Stimulated activated CD4-positive, alpha-beta T cell treated with anti-CD3 and anti-CD28 coated beads, Interleukin-12 subunit alpha, Interleukin-12 subunit beta, amount 100 ng/mL, for 48 hours (primary cell): ENCODE measurements at regions not wholly inside any gene's neighbourhood (a gene's known extent, or its start where the extent isn't known, plus 50 kb on each side); places are given as distances from the start of the nearest gene placed in this dataset.
"Not testable (repeated sequence)": the region's sequence is repeated elsewhere in the genome, so short reads cannot be mapped to it uniquely, and the experiment has no call there.

Experiments used
- DNase-seq, 3 donors: peaks; one replicate each; pipeline ENCODE4 v3.0.0-alpha.2; 2020; ENCODE audit warnings: low read depth in 2 of 3, low spot score in 1 of 3

GRCh38 chr12:67716817-67717216 is 68.3 kb downstream of the DYRK2 start:
- DNase-seq, result no peak

- not testable (repeated sequence) for DNase-seq
Measured at GRCh38 chr12:67719303-67719702, 70.8 kb downstream of the DYRK2 start.

GRCh38 chr12:67720351-67720856 is 71.9 kb downstream of the DYRK2 start:
- DNase-seq, result no peak

- DNase-seq, result no peak
Measured at GRCh38 chr12:67721248-67721647, 72.7 kb downstream of the DYRK2 start.

- no peak for DNase-seq
Measured at GRCh38 chr12:67722296-67722695, 73.8 kb downstream of the DYRK2 start.

- DNase-seq, result no peak
Measured at GRCh38 chr12:67726868-67727267, 78.3 kb downstream of the DYRK2 start.

GRCh38 chr12:67727702-67728666 is 79.4 kb downstream of the DYRK2 start:
- DNase-seq, result no peak

GRCh38 chr12:67732857-67733256 is 84.3 kb downstream of the DYRK2 start:
- DNase-seq, result no peak

GRCh38 chr12:67735868-67736267 is 87.3 kb downstream of the DYRK2 start:
- no peak for DNase-seq

- no peak for DNase-seq
Measured at GRCh38 chr12:67740711-67741110, 92.2 kb downstream of the DYRK2 start.

- DNase-seq, result no peak
Measured at GRCh38 chr12:67741270-67741669, 92.7 kb downstream of the DYRK2 start.

GRCh38 chr12:67742461-67742860 is 93.9 kb downstream of the DYRK2 start:
- no peak for DNase-seq

- DNase-seq, result no peak
Measured at GRCh38 chr12:67747869-67748742, 99.6 kb downstream of the DYRK2 start.

- DNase-seq, result no peak
Measured at GRCh38 chr12:67748743-67749040, 100.1 kb downstream of the DYRK2 start.

- DNase-seq, result no peak
Measured at GRCh38 chr12:67750513-67751183, 102.1 kb downstream of the DYRK2 start.

GRCh38 chr12:67751381-67751928 is 102.9 kb downstream of the DYRK2 start:
- no peak for DNase-seq

GRCh38 chr12:67752226-67752732 is 103.7 kb downstream of the DYRK2 start:
- no peak for DNase-seq

- DNase-seq, result no peak
Measured at GRCh38 chr12:67754933-67755697, 106.6 kb downstream of the DYRK2 start.

- DNase-seq, result no peak
Measured at GRCh38 chr12:67757651-67758050, 109.1 kb downstream of the DYRK2 start.

GRCh38 chr12:67758119-67758518 is 109.6 kb downstream of the DYRK2 start:
- DNase-seq, result no peak
